H1 (cell line): ENCODE measurements at regions not wholly inside any gene's neighbourhood (a gene's known extent, or its start where the extent isn't known, plus 50 kb on each side); places are given as distances from the start of the nearest gene placed in this dataset.

ENCODE experiments used
- RNF2 ChIP-seq: fragments of 200-900, 300-1000 bp; sonication (generic); IDR thresholded peaks from 2 replicates; pipeline ENCODE4 v1.7.1; 2016; ENCODE audit warnings: borderline replicate concordance, low read depth, mild to moderate bottlenecking, antibody characterized with exemption, low read length; ENCODE audit not compliant: poor library complexity, severe bottlenecking; ENCODE audit errors: missing control alignments

DNA sequence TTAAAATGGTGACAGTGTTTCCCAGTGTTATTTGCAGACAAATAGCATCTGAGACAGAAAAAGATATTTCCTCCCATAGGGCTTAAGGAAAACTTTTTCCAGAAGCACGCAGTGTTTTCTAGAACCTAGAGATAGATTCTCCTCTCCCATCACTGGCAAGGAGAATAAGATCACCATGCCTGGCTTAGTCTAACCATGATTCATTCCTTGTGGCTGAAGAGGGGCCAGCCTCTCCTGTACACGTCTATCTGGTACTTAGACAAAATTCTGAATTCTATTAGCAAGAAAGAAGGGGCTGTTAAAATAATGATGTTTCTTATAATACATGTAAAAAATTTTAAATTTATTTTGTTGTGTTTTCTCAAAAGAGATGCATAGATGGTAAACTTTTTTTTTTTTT, 296.1 kb upstream of the LDB2 start (continued):
- TF ChIP-seq RNF2: no peak
- TF ChIP-seq, all 59 proteins: peak for 0
